GM12875 (cell line): ENCODE measurements at regions not wholly inside any gene's neighbourhood (a gene's known extent, or its start where the extent isn't known, plus 50 kb on each side); places are given as distances from the start of the nearest gene placed in this dataset.
A peak's percentile ranks its signal among the peaks of the same experiment; 100 is the strongest.

Source experiments
- H3K4me3 ChIP-seq: one replicate; pipeline ENCODE4 v1.5.1; 2011; ENCODE audit warnings: low read depth, low read length, control low read depth
- TF ChIP-seq, protein P1 (sequence below): IDR thresholded peaks from 2 replicates; pipeline ENCODE4 v1.5.1; 2011; ENCODE audit warnings: low read depth, mild to moderate bottlenecking, control low read depth, inconsistent platforms, low read length, moderate library complexity, borderline replicate concordance; ENCODE audit not compliant: insufficient read depth

DNA sequence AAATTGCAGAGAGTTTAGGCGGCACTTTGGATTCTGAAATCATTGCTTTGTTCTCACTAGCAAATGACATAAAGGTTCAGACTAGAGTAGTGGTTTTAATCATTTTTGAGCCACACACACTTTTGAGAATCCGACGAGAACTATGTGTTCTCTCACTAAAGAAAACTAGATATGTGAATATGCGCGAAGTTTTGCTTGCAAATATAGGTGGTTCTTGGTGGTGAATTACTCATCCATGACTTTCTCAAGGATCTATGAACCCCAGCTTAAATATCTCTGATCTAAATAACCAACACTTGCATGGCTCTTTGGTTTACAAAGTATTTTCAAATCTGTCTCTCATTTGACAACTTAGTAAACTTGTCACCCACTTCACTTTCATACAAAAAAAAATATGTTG lies 54.8 kb downstream of the NOG start:
- H3K4me3 ChIP-seq, result no peak overlapping the region
- TF ChIP-seq, protein P1, sequence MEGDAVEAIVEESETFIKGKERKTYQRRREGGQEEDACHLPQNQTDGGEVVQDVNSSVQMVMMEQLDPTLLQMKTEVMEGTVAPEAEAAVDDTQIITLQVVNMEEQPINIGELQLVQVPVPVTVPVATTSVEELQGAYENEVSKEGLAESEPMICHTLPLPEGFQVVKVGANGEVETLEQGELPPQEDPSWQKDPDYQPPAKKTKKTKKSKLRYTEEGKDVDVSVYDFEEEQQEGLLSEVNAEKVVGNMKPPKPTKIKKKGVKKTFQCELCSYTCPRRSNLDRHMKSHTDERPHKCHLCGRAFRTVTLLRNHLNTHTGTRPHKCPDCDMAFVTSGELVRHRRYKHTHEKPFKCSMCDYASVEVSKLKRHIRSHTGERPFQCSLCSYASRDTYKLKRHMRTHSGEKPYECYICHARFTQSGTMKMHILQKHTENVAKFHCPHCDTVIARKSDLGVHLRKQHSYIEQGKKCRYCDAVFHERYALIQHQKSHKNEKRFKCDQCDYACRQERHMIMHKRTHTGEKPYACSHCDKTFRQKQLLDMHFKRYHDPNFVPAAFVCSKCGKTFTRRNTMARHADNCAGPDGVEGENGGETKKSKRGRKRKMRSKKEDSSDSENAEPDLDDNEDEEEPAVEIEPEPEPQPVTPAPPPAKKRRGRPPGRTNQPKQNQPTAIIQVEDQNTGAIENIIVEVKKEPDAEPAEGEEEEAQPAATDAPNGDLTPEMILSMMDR, result no peak

DNA sequence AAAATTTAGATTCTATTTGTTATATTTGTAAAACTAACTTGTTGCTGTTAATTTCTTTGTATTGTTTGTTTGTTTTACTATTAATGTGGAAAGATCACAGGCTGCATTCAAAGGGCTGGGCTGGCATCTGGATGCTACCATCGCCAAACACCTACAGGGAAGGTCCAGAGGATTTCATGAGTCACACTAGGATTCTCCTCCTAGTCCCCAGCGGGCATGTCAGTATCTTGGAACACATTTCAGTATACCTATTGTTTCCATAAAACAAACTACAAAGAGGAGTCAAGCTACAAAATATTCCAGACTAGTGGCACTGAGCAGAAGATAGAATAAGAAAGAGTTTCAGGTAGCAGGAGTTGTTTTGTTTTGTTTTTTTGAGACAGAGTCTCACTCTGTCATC lies 55.3 kb downstream of the NOG start:
- no peak overlapping the region for H3K4me3 ChIP-seq
- TF ChIP-seq, protein P1, result no peak

DNA sequence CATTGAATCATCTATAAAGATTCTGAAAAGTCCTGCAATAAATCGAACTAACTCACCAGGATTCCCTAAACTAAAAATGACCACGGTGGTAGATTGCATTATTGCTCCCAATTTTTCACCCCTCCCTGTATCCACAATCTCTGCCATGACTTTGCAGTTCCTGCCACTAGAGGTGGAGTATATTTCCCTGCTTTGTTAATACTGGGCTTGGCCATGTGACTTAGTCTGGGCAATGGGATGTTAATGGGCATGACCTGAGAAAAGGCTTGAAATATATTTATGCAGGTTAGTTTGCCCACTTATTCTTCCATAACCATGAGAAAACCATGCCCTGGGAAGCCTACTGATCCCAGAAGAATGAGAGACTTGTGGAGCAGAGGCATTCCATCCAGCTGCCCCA lies 59.1 kb downstream of the NOG start:
- H3K4me3 ChIP-seq, result no peak overlapping the region
- TF ChIP-seq, protein P1, result no peak

DNA sequence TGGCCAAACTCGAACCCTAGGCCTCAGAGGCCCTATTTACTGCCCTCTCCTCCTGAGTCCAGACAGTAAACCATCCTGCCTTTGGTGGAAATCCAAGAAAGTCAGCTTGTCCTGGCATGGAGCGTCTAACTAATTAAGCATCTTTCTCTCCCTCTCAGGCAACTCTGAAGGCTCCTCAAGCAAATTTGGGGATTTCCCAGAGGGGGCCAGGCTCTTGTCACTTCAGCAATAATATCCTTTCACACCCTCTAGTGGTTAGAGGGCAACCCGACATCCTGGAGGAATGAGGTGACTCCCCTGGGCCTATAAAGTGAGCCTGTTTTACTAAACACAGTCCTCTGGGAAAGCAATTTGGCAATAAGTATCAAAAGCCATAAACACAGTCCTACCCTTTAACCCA lies 60.4 kb downstream of the NOG start:
- TF ChIP-seq, protein P1, result peak; percentile 64; the same call in 1 of the 2 replicates
- H3K4me3 ChIP-seq, result no peak overlapping the region

DNA sequence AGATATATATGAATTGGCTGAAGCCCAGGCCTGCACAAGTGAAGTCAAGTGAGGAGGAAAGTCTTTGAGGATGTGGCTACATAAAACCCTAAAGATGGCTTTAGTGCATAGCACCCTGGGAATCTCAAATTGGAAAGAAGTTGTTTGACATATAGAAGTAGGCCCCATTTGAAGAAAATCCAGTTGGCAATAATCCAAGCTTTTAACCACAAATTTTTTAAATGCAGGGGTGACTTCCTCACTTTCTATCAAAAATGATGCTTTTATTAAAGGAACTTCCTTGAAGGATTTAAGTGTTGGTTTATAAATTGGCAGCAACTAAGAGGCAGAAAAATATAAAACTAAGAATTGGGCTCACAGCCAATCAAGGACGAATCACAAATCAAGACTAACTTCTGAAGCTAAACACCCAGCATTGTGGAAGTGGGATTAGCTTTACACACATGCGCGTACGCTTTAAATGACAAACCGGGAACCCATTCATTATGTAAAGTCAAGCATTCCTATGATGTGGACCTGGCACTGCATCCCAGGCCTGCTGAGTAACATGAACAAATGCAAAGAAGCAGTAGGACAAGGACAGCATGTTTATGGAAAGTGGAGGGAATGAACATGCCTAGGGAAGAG lies 63.3 kb downstream of the NOG start:
- H3K4me3 ChIP-seq, result no peak overlapping the region
- TF ChIP-seq, protein P1, result no peak

DNA sequence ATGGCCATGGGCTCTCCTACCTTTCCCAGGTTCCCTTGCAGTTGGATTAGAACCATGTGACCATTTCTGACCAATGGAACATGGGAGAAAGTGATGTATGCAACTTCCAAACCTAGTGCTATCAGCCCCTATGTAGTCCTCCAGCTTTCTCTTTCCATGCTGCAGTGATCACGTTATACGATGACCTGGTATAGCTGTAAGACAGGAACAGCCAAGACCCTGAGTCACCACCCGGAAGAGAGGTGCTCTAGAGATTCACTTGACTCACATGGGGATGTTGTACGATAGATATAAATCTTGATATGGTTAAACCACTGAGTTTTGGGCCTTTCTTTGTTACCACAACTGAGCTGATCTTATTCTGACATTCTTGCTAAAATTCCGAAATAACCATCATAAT lies 65.1 kb downstream of the NOG start:
- TF ChIP-seq, protein P1, result no peak
- H3K4me3 ChIP-seq, result no peak overlapping the region

DNA sequence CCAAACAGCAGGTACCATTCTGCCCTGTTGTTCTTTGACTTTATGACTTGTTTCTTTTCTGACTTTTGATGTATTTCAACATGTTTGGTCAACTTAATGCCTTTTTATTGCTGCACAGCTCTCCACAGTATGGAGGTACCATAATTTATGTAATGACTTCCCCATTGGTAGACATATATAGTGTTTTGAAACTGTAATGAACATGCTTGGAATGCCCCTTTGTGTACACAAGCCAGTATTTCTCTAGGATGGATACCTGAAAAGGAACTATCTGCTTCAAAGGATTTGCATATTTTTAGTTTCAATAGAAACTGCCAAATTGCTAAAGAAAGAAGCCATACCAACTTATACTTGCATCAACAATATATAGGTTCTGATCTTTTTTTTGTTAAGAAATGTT lies 66.1 kb downstream of the NOG start:
- TF ChIP-seq, protein P1, result no peak
- H3K4me3 ChIP-seq, result no peak overlapping the region
